HUES6 (cell line): ENCODE measurements at regions not wholly inside any gene's neighbourhood (a gene's known extent, or its start where the extent isn't known, plus 50 kb on each side); places are given as distances from the start of the nearest gene placed in this dataset.
"Not testable (repeated sequence)": the region's sequence is repeated elsewhere in the genome, so short reads cannot be mapped to it uniquely, and the experiment has no call there.

Experiments used
- H3K27ac ChIP-seq: 2 replicates; pipeline ENCODE4 v1.7.0; 2013; ENCODE audit warnings: low read depth, mild to moderate bottlenecking, low read length, inconsistent platforms
- H3K27me3 ChIP-seq: 2 replicates; pipeline ENCODE4 v1.6.1; 2013; ENCODE audit warnings: low read length; ENCODE audit not compliant: control insufficient read depth, insufficient read depth
- H3K36me3 ChIP-seq: 2 replicates; pipeline ENCODE4 v1.6.1; 2013; ENCODE audit warnings: low read length; ENCODE audit not compliant: control insufficient read depth, insufficient read depth
- H3K4me1 ChIP-seq: 2 replicates; pipeline ENCODE4 v1.6.1; 2013; ENCODE audit warnings: low read length; ENCODE audit not compliant: control insufficient read depth, insufficient read depth
- H3K4me3 ChIP-seq: 2 replicates; pipeline ENCODE4 v1.5.1; 2013; ENCODE audit warnings: low read depth, low read length
- H3K9ac ChIP-seq: one replicate; pipeline ENCODE4 v1.6.1; 2013; ENCODE audit warnings: mild to moderate bottlenecking, low read length
- H3K9me3 ChIP-seq: 2 replicates; pipeline ENCODE4 v1.6.1; 2013; ENCODE audit warnings: low read depth, low read length; ENCODE audit not compliant: control insufficient read depth, insufficient read depth

- not testable (repeated sequence) for H3K4me3 ChIP-seq, H3K9me3 ChIP-seq, H3K27ac ChIP-seq, H3K9ac ChIP-seq, H3K36me3 ChIP-seq, H3K27me3 ChIP-seq, H3K4me1 ChIP-seq
These were observed 317.9 kb downstream of the ANAPC1 start for GRCh38 chr2:111566068-111566467.

DNA sequence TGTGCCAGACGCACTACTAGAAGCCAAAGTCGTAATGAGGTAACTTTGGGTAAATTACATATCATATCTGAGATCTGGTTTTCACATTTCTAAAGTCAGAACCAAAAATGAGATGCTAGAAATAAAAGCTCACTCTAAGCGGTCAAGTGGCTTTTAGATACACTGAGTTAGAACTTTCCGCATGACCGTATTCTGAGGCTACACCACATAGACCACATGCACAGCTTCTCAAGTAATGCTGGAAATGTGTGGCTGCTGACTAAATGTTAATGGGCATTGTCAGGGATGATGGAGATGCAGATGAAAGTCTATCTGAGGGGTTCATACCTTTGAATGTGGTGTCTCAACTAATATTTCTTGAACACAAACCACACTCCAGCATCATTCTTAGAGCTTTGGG is 316.8 kb downstream of the ANAPC1 start:
- H3K27me3 ChIP-seq, H3K9ac ChIP-seq: not testable (repeated sequence)

GRCh38 chr2:111569356-111570199 is 314.4 kb downstream of the ANAPC1 start:
- H3K27ac ChIP-seq, H3K27me3 ChIP-seq, H3K36me3 ChIP-seq, H3K9me3 ChIP-seq, H3K4me1 ChIP-seq, H3K4me3 ChIP-seq, H3K9ac ChIP-seq: not testable (repeated sequence)

More for the DNA sequence above, 316.8 kb downstream of the ANAPC1 start:
- H3K4me1 ChIP-seq, H3K9me3 ChIP-seq, H3K36me3 ChIP-seq, H3K27ac ChIP-seq, H3K4me3 ChIP-seq: not testable (repeated sequence)

- not testable (repeated sequence) for H3K9ac ChIP-seq, H3K4me1 ChIP-seq, H3K27ac ChIP-seq, H3K36me3 ChIP-seq, H3K4me3 ChIP-seq, H3K27me3 ChIP-seq, H3K9me3 ChIP-seq
These were observed 313.5 kb downstream of the ANAPC1 start for GRCh38 chr2:111570300-111571114.

GRCh38 chr2:111574803-111575202 is 309.2 kb downstream of the ANAPC1 start:
- not testable (repeated sequence) for H3K36me3 ChIP-seq, H3K4me1 ChIP-seq, H3K4me3 ChIP-seq, H3K27me3 ChIP-seq, H3K9ac ChIP-seq, H3K27ac ChIP-seq, H3K9me3 ChIP-seq

- H3K27me3 ChIP-seq, H3K4me1 ChIP-seq, H3K4me3 ChIP-seq, H3K9ac ChIP-seq, H3K27ac ChIP-seq, H3K9me3 ChIP-seq, H3K36me3 ChIP-seq: not testable (repeated sequence)
These were observed 306.7 kb downstream of the ANAPC1 start for GRCh38 chr2:111577154-111577885.

DNA sequence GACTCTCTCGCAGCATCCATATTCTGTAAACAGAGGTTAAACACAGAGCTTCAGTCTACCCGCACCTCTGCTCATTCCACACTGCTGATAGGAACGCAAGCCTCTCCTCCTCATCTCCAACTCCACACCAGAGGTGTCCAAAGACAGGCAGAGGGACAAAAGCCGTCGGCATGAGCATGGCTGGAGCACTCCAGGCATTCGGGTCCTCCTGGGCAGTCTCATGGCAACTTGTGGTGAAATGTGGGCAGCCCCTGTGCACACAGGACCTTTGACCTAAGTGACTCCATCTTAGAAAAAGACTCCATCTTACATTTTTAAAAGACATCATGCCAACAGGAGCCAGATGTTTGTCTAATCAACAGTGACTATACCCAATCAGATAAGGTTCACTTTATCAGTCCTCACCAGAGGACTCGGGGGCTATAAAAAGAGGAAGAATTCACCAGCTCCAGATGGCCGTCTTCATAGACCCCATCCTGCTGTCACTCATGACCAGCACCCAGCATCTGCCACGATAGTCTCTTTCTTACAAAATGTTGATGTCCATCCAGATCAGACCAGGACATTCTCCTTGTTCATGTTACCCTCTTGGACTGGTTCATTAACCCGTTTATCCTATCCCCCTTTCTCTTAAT is 304.4 kb downstream of the ANAPC1 start:
- not testable (repeated sequence) for H3K4me3 ChIP-seq, H3K4me1 ChIP-seq, H3K36me3 ChIP-seq

DNA sequence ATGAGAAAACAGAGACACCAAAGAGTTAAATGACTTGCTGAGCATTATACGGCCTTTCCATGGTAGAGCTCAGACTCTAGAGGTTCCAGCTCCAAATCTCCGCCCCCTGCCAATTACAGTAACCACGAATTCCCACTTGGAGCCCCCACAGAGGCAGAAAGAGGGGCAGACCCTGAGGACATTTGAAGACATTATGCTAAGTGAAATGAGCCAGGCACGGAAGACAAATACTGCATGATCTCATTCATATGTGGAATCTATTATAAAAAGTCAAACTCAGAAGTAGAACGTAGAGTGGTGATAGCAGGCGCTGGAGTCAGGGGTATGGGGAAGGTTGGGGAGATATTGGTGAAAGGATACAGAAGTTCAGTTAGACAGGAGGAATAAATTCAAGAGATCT is 303.4 kb downstream of the ANAPC1 start:
- not testable (repeated sequence) for H3K27me3 ChIP-seq, H3K4me1 ChIP-seq, H3K9ac ChIP-seq, H3K4me3 ChIP-seq, H3K9me3 ChIP-seq, H3K36me3 ChIP-seq, H3K27ac ChIP-seq

More for the DNA sequence above, 304.4 kb downstream of the ANAPC1 start:
- not testable (repeated sequence) for H3K27ac ChIP-seq, H3K9ac ChIP-seq, H3K27me3 ChIP-seq, H3K9me3 ChIP-seq

DNA sequence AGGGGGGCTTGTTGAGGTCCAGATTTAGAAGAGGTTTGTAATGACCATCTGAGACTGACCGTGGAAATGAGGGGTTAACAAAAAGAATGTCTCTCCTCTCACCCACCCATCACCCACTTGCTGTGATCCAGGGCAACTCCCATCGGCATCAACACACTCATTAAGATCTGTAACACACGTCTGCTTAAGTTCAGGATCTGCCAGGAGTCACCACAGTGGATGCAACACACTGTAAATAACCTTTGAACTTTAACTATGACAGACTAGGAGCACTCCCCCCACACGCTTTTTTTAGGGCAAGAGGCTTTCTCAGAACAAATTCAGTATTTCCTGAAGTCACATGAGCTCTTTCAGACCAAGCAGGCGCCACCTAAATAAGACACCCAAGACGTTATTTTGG is 301.9 kb downstream of the ANAPC1 start:
- H3K4me3 ChIP-seq, H3K9ac ChIP-seq, H3K27me3 ChIP-seq, H3K36me3 ChIP-seq, H3K9me3 ChIP-seq, H3K4me1 ChIP-seq, H3K27ac ChIP-seq: not testable (repeated sequence)

GRCh38 chr2:111583480-111583879 is 300.5 kb downstream of the ANAPC1 start:
- H3K4me3 ChIP-seq, H3K27me3 ChIP-seq, H3K9ac ChIP-seq, H3K4me1 ChIP-seq, H3K36me3 ChIP-seq, H3K27ac ChIP-seq, H3K9me3 ChIP-seq: not testable (repeated sequence)

DNA sequence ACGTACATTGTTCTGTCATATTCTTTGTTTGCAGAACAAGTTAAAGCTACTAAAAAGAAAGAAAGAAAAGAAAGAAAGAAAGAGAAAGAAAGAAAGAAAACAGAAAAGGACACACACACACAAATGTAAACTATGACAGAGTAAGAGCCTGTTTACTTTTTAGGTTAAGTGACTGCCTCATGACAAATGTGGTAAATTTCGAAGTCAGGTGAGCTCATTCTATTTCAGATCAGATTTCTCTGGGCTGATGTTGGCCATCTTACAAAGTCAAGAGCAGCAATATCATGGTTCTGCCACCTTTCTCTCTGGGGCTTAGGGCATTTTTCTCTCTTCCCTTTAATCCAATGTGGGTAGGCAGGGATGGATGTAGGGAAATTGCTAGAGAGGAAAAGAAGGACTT is 299.5 kb downstream of the ANAPC1 start:
- H3K36me3 ChIP-seq, H3K4me1 ChIP-seq, H3K9me3 ChIP-seq, H3K4me3 ChIP-seq, H3K27ac ChIP-seq, H3K27me3 ChIP-seq, H3K9ac ChIP-seq: not testable (repeated sequence)
